PFSK-1 (cell line): ENCODE measurements at regions not wholly inside any gene's neighbourhood (a gene's known extent, or its start where the extent isn't known, plus 50 kb on each side); places are given as distances from the start of the nearest gene placed in this dataset.

Experiments used
- POLR2AphosphoS5 ChIP-seq: IDR thresholded peaks from 2 replicates; pipeline ENCODE4 v1.6.1; 2012; ENCODE audit warnings: low read depth, mild to moderate bottlenecking, control low read depth, low read length, moderate library complexity
- TF ChIP-seq, protein P1 (sequence below), 2 experiments: IDR thresholded peaks; 2 replicates each; pipeline versions ENCODE4 v1.6.1 to v1.8.0; 2011 to 2012; ENCODE audit warnings: low read depth in 2 of 2, low read length in 2 of 2, control low read depth in 1 of 2, inconsistent platforms in 1 of 2, mild to moderate bottlenecking in 1 of 2, moderate library complexity in 1 of 2; ENCODE audit not compliant: insufficient read depth in 1 of 2

DNA sequence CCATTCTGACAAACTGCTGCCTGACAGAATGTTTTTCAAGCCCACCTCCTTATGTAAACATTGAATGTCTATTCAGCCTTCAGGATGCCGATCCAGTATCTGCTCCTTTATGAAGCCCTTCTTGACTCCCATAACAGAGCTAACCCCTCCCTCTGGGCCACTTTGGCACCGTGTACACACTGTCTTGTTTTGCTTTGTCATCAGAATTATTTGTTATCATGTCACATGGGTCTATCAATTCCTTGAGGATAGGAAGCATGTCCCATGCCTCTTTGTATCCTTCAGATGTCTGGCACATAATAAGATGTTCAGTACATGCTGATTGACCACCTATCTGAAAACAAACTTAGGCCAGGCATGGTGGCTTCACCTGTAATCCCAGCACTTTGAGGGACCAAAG is 92.3 kb downstream of the PRLHR start:
- no peak for TF ChIP-seq POLR2AphosphoS5
- TF ChIP-seq, protein P1, sequence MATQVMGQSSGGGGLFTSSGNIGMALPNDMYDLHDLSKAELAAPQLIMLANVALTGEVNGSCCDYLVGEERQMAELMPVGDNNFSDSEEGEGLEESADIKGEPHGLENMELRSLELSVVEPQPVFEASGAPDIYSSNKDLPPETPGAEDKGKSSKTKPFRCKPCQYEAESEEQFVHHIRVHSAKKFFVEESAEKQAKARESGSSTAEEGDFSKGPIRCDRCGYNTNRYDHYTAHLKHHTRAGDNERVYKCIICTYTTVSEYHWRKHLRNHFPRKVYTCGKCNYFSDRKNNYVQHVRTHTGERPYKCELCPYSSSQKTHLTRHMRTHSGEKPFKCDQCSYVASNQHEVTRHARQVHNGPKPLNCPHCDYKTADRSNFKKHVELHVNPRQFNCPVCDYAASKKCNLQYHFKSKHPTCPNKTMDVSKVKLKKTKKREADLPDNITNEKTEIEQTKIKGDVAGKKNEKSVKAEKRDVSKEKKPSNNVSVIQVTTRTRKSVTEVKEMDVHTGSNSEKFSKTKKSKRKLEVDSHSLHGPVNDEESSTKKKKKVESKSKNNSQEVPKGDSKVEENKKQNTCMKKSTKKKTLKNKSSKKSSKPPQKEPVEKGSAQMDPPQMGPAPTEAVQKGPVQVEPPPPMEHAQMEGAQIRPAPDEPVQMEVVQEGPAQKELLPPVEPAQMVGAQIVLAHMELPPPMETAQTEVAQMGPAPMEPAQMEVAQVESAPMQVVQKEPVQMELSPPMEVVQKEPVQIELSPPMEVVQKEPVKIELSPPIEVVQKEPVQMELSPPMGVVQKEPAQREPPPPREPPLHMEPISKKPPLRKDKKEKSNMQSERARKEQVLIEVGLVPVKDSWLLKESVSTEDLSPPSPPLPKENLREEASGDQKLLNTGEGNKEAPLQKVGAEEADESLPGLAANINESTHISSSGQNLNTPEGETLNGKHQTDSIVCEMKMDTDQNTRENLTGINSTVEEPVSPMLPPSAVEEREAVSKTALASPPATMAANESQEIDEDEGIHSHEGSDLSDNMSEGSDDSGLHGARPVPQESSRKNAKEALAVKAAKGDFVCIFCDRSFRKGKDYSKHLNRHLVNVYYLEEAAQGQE (IDR thresholded peaks at IDR 0.05; ENCODE audit: insufficient read depth in 1 of 2, low read depth in 2 of 2, low read length in 2 of 2) = no peak
